GM19452 (cell line): ENCODE measurements at regions not wholly inside any gene's neighbourhood (a gene's known extent, or its start where the extent isn't known, plus 50 kb on each side); places are given as distances from the start of the nearest gene placed in this dataset.
A peak's percentile ranks its signal among the peaks of the same experiment; 100 is the strongest.
"Not testable (repeated sequence)": the region's sequence is repeated elsewhere in the genome, so short reads cannot be mapped to it uniquely, and the experiment has no call there.

Experiments
- ATAC-seq: cut with Tn5 transposase; IDR thresholded peaks from one replicate; pipeline ENCODE4 v1.9.1; 2021; ENCODE audit not compliant: unreplicated experiment

DNA sequence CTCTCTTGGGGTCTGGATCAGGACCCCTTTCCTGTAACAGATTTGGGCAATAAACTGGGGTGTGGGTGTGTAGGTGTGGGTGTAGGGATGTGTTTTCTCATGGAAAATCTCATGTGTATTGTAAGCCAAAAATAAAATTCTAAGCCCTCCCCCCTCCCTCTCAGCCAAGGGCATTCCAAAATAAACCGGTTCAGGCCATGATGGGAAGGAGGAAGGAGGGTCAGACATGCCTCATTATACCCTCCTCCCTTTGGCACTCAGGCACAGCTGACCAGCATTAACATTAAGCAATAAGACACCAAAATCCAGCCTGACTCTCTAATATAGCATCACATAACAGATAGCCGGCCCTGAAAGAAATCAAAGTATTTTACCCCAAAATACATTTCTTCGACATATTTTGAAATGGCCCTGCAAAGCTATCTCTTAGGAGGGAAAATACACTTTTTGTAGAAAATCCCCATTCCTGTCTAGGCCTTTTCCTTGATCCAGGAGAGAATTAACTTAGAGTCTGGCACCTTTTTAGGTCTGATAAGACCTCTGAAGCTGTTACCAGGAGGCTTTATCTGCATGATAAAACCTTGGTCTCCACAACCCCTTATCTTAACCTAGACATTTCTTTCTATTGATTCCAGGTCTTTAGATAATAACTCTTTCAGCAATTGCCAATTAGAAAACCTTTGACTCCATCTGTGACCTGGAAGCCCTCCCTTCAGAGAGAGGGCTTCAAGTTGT lies 128.7 kb upstream of the COL5A2 start:
- no peak for ATAC-seq

DNA sequence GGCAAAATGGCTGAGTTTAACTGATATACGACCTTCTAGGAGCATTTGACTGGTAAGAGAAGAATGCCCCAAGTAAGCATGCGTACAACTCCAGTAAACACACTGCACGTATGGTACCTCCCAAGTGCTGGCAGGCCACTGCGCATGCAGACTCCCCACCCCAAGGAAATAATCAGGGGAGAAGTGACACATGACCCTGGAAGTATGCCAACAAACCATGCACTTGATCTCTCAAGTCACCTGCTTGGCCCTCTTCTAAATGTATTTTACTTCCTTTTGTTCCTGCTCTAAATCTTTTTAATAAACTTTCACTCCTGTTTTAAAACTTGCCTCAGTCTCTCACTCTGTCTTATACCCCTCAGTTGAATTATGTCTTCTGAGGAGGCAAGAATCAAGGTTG lies 129.8 kb upstream of the COL5A2 start:
- no peak for ATAC-seq

DNA sequence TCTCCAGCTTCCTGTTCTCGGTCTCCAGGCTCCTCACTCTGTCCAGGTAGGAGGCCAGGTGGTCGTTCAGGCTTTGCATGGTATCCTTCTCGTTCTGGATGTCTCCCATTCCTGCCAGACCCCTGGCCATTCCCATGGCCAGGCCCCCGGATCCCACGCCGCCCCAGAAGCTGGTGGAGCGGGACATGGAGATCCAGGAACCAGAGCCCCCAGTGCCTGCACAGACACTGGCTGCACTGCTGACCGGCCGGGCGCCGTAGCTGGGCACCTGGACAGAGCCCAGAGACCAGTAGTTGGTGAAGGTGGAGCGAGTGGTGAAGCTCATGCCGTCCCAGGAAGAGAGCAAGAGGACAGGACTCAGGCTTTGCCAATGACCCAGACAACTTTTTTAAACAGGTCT lies 129.1 kb upstream of the WDR75 start:
- no peak for ATAC-seq

DNA sequence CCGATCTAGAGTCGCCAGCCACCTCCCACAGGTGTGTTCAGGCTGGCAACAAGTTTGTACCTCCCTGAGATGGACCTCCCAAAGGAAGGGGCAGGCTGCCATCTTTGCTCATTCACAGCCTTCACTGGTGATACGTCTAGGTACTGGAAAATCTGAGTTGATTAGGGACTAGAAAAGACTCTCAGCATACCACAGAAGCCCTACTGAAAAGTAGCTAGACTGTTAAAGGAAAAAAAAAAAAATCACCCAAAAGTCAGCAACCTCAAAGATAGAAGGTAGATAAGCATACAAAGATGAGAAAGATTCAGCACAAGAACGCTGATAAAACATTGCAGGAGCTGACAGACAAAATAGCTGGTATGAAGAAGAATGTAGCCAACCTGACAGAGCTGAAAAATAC lies 128.6 kb upstream of the WDR75 start:
- no peak for ATAC-seq

DNA sequence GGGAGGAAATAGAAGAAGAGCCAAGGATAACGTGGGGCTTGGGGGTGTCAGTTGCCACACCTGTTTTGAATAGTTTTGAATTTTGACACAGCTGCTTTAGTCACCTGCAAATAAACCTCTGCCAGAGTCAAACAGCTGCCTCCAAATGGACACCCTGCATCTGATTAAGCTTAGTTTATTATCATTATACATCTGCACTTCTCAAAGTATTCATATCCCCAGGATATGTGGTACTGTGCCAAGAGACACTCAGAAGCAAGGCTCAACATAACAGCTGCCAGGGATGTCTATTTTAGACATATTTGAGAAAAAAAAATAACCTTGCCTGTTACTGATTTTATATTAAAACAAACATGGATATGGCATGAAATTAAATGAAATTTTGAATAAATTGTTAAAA lies 122.5 kb upstream of the WDR75 start:
- no peak for ATAC-seq

DNA sequence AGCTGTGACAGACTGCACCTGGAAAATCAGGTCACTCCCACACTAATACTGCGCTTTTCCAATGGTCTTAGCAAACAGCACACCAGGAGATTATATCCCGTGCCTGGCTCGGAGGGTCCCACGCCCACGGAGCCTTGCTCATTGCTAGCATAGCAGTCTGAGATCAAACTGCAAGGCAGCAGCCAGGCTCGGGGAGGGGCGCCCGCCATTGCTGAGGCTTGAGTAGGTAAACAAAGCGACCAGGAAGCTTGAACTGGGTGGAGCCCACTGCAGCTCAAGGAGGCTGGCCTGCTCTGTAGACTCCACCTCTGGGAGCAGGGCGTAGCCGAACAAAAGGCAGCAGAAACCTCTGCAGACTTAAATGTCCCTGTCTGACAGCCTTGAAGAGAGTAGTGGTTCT lies 121.8 kb upstream of the WDR75 start:
- ATAC-seq: not testable (repeated sequence)

DNA sequence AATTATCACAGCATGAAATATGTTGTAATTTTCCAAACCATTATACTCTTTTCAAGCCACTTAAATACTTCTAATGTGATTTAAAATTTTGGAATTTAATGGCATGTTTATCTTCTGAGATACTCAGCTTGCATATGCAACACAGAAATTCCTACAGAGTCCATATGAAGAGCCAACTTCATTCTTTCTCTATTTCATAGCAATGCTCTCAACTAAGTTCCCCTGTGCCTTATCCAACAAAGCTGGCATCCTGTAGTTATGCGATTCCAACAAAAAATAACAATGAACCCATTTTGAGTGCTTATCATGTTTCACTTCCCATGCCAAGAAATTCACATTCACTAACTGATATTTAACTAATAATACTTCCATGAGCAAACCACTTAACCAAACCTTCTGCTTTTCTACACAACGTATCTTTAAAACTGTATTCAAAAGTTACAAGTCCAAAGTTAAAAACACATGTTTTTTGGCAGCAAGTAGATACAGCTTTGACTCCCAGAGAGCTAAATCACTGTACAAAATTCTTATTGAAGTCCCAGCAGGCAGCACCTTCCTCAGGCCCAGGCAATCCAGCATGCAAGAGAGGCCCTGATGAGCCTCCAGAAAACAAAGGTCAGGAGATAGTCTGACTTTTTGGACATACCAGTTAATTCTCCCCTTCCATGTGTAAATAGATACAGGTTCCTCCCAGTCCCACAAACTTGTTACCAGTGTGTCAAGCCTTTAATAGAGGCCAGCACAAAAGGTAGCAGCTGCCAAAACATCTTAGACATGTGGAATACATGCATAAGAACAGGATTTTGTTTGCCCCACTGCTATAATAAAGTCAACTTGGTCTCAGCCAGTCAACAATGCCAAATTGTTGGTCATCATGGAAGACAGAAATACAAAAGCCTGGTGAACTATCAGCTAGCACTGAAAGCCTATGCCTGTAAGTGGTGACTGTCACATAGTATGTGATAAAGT lies 113.1 kb upstream of the WDR75 start:
- no peak for ATAC-seq

DNA sequence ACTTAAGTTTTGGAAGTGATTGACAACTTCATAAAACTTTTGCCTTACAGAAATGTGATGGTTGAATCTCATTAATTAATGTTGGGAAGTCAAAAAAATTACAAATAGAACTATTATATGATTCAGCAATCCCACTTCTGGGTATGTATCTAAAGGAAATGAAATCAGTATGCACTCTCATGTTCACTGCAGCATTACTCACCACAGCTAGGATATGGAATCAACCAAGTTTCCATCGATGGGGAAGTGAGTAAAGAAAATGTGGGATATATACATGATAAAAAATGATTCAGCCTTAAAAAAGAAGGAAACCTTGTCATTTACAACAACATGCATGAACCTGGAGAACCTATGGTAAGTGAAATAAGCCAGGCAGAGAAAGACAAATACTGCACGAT lies 112.4 kb upstream of the WDR75 start:
- ATAC-seq: no peak

DNA sequence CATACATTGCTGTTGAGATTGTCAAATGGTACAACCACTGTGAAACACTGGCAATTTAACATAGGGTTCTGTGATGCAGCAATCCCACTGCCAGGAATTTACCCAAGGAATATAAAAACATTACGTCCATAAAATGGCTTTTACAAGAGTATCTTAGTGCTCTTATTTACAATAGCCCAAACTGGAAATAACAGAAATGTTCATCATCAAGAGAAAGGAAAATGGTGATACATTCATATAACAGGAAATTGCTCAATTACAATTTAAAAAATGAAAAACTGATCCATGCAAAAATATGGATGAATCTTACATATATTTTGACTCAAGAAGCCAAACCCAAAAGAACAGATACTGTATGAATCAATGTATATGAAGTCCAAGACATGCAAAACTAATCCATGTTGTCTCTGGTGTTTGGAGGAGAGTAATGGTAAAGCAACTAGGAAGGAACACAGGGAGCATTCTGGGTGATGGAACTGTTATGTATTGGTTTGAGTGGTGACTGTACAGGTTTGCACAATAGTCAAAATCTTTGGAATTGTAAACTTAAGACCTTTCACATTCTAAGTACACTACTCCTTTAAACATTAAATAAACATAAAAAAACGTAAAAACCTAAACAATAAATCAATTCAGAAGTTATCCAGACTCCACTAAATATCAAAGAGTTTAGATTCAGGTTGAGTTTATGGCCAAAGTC lies 104.8 kb upstream of the WDR75 start:
- ATAC-seq: no peak

DNA sequence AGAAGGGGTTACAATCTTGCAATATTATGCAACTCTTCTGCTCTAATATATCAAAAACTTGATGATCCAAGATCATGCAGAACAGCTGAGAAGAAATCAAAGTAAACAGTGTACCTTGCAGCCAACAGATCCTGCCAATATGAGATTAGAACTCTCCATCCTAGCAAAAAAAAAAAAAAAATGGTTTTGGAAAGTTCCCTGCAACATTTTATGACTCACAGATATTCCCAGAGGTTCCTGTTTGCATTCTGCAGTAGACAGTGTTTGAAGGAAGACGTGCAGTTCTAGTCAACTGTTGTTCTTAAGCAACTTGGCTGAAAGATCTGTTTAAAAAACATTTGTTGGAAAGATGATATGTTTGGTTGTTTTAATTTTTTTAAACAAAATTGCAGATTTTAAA lies 103.6 kb upstream of the WDR75 start:
- no peak for ATAC-seq

DNA sequence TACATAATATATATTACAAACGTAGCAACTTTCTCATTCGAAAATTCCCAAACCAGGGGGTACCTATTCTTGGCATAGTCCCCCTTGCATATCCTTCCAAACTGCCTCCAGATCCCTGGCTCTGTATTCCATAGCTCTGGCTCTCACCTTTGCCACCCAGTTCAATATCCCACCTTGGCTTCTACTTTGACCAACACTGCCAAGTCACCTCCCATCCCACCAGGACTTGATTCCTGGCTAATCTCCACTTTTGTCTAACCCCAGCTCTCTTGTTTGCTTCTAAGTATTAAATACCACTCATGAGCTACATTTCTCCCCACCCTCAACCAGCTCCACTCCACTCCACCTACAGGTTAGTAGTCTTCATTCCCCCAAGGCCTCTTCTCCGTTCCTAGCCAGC lies 103.2 kb upstream of the WDR75 start:
- no peak for ATAC-seq

DNA sequence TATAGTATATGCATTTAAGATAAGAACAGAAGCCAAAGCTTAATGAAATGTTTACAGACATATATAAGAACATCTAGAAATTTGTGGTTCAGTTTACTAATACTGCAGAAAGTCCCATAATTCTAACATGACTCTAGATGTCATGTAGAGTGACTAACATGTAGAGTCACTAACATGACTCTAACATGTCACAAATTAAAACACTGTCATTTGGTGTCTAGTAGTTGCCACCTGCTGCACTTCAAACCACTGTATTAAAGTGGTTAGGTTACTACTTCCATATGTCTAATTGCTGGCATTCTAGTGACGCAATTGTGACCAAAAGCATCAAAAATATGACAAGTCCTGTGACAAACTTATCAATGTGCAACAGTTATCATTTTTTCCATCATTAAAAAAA lies 100.2 kb upstream of the WDR75 start:
- no peak for ATAC-seq

DNA sequence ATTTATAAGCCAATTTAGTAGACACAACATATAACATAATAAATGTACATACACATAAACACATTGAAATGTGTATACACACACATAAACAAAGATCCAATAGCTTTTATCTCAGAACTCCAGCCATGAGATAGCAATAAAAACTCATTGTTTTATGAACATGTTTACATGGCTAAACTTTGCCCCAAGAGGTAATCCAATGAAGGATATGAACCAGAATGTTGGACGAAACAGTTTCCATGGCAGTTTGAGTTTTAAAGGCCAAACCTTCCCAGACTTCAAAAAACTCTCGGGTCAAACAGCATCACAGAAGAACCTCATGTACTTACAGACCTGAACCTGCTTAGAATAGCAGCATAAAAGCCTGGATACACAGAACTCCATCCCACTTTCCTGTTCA lies 97.2 kb upstream of the WDR75 start:
- no peak for ATAC-seq

DNA sequence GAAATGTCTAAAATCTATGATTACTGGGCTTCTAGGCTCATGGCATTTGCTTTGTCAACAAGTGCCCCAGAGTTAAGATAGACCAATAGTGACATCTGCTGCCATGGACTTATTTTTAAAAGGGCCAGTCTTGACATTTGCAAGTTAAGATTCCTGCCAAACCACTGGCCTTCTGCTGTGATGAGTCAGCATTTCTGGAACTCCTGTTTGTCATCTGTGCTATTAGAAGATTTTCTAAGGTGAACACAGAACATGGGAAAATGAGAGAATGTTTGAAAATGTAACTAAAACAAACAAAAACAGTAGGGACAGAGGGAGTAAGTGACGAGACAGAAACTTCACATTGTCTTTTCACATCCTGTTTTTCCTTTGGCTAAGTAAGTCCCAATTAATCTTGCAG lies 93.7 kb upstream of the WDR75 start:
- ATAC-seq: peak; percentile 58

DNA sequence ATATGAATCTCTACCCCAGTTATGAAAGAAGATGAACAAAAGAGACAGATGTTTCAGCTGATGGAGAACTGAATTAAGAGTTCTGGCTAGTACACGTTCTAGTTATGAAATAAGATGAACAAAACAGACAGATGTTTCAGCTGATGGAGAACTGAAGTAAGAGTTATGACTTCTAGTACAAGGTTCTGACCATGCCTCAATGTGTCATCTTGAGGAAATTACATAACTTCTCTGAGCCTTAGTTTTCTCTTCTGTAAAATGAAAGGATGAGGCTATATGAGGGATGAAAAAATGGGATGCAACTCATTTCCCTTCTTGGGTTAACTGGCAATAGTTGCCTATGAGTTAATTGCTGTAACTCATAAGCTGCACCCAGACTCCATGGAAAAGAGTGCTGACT lies 92.9 kb upstream of the WDR75 start:
- ATAC-seq: no peak

DNA sequence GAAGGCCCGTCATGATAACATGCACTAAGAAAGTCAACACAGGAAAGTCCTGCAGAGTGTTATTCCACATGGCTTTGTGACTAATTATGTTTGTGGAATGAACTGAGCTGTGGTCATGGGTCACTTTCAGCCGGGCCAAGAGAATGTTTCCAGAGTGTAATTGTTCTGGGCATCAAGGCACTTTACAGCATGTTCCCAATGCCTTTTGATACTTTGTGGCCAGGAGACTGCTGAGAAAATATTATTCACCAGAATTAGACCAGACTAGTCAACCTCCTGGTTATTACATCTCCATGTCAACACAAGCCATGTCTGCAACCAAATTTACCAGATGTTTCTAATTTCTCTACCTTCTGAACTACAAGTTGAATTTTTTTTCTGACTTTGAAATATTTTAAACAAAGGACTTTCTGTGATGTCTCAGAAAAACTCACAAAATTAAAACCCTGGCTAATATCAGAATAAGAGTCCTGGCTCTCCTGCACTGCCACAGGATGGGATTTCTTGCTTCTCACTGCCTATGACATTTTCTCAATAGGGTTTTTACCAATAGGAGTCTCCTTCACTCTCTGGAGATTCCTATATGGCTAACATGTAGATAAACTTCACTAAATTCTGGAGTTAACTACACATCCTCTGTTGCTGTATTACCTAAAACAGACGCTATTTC lies 90.6 kb upstream of the WDR75 start:
- ATAC-seq: no peak

DNA sequence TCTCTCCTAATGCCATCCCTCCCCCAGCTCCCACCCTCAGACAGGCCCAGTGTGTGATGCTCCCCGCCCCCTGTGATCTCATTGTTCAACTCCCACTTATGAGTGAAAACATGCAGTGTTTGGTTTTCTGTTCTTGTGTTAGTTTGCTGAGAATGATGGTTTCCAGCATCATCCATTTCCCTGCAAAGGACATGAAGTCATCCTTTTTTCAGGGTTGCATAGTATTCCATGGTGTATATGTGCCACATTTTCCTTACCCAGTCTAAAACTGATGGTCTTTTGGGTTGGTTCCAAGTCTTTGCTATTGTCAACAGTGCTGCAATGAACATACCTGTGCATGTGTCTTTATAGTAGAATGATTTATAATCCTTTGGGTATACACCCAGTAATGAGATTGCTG lies 89.3 kb upstream of the WDR75 start:
- ATAC-seq: not testable (repeated sequence)

DNA sequence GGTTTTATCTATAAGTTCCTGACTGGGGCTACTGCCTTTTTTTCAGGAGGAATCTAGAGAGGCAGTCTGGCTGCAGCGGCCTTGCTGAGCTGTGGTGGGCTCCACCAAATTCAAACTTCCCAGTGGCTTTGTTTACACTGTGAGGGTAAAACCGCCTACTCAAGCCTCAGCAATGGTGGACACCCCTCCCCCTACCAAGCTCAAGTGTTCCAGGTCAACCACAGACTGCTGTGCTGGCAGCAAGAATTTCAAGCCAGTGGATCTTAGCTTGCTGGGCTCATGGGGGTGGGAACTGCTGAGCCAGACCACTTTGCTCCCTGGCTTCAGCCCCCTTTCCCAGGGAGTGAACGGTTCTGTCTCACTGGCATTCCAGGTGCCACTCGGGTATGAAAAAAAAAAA lies 83.9 kb upstream of the WDR75 start:
- not testable (repeated sequence) for ATAC-seq

DNA sequence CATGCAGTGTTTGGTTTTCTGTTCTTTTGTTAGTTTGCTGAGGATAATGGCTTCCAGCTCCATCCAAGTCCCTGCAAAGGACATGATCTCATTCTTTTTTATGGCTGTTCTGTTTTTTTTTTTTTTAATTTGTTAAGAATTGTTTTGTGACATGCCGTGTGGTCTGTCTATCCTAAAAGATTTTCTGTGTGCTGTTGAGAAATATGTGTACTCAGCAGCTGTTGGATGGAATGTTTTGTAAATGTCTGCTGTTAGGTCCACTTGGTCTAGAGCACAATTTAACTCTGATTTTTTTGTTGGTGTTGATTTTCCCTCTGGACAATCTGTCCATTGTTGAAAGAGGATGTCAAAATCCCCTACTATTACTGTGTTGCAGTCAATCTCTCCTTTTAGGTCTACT lies 80.4 kb upstream of the WDR75 start:
- ATAC-seq: no peak

DNA sequence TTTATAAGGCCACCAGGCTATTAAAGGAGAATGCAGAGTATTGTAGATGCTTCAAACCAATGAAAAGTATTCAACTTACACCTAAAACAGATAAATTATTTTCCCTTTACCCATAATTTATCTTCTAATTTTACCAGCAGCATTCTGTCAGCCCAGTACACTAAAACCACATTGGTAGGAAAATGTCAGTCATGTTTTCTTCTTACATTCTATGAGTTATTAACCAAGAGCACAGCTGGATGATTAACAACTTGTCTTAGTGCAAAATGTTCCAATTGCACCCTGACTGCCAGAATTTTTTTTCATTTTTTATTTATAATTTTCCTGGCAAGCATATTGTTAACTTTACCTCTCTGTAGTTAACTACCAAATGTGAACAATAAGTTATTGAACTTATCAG lies 79.0 kb upstream of the WDR75 start:
- no peak for ATAC-seq

DNA sequence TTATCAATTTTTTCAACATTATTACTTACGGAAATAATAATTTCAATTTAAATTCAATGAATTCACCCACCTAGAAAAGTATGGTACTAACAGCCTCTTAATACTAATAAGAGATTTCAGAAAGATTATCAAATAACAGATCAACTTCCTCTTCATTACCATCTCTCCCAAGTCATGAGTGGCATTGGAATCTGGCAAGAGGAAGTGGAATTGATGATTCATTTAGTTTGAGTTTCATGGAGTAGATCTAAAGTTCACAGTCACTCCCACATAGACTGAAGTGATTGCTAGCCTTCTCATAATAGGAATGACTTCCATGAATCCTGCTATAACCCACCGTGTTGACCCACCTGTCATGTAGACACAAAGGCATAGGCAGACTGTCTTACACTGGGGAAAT lies 77.7 kb upstream of the WDR75 start:
- ATAC-seq: no peak
